ENCODE measurements at regions not wholly inside any gene's neighbourhood (a gene's known extent, or its start where the extent isn't known, plus 50 kb on each side); places are given as distances from the start of the nearest gene placed in this dataset.

DNA sequence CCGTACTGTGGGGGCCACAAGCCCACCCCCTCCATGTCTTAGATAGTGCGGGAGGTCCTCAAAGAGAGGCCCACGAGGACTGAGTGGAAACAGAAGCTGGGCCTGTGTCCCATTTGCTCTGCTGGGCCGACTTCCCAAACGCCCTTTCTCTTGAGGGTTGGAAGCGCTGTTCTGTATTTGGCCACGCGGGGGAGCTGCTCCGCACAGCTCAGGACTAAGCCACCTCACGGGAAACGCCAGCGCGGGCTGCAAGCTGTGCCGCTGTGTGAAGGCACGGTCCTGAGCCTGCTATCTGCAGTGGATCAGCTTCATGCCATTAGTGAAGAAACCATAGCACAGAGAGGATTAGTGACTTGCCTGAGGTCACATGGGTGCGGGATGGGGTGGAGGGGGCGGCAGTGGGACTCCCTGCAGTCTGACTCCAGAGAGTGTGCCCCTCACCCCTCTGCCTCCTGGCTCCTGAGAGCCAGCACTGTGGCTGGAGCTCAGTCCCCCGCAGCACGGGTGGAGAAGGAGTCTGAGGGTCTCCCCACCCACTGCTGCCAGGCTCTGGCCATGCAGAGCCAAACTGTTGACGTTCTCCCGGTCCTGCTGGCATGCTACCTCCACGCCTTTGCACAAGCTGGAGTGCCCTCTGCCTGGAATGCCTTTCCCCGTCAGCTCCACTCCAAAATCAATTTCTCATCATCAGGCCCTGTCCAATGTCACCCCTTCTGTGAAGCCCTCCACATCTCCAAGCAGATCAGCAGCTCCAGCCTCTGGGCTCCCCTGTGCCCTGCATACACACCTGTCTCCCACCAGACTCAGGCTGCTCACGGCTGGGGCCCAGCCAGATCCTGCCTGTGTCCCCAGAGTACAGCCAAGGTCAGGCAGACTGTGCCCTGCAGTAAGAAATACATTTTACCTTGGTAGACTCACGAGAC, 51.5 kb upstream of the LRRC32 start:
- peaks cover 0 to 2% (median 0%) of the 10 kb centered on the region in 8 donors for H3K9me3 Mint-ChIP-seq
- H3K27me3 ChIP-seq (ENCODE audit: insufficient read depth, low read length): no peaks in the 10 kb centered on the region
- no peak overlapping the region for H3K27ac Mint-ChIP-seq
- no peaks in the 10 kb centered on the region for H3K36me3 Mint-ChIP-seq
- H3K27ac ChIP-seq (ENCODE audit: low read depth, low read length): no peak overlapping the region
- peaks cover 6 to 13% of the 10 kb centered on the region in 2 donors for H3K27me3 Mint-ChIP-seq
- H3K4me1 Mint-ChIP-seq: peaks cover 5 to 10% (median 6%) of the 10 kb centered on the region in 4 donors
- CTCF ChIA-PET (ENCODE audit: partially characterized antibody): interaction anchor here (0.7 to 7.7 kb wide), 23 partner anchors 9 to 198 kb away, joined by 3 to 47 read pairs (median 4); no protein-coding TSS in a partner anchor
- H3K4me3 Mint-ChIP-seq: peak overlapping the region in 7 of 8 donors; percentile 26 to 65 (median 49)
- peak; percentile 43 to 57 (median 55) for DNase-seq
- POLR2A ChIA-PET (ENCODE audit: partially characterized antibody): interaction anchor here (1.1 kb wide), 1 partner anchor 77 kb away, joined by 3 read pairs; no protein-coding TSS in a partner anchor
- no peak overlapping the region for H3K4me3 ChIP-seq (ENCODE audit: low read length in 2 of 2)
- H3K9me3 ChIP-seq (ENCODE audit: control insufficient read depth in 1 of 2, low read length in 2 of 2): no peaks in the 10 kb centered on the region
- no peaks in the 10 kb centered on the region for H3K4me1 ChIP-seq (ENCODE audit: insufficient read depth, low read length)
- intact Hi-C loops (cut with micrococcal nuclease): loop anchor here (2.0 kb wide), 1 partner anchor 77 kb away; no protein-coding TSS in a partner anchor
- no peaks in the 10 kb centered on the region for H3K36me3 ChIP-seq (ENCODE audit: insufficient read depth, low read length)

DNA sequence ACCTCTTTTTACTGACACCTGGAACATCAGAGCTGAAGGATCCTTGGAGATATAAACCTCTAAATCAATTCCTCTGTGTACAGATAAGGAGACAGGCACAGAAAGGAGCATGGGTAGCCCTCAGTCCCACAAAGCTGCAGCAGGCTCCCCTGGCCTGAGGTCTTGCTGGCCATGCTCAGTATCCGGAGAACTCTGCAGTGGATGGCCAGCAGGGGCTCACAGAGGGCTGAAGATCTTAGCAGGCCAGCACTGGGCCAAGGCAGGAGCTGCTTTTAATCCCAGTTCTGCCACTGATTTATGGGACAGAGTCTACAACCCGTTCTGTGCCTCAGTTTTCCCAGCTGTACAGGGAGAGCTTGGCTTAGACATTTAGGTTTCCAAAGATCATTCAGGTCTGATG, 52.6 kb upstream of the LRRC32 start:
- POLR2A ChIA-PET (ENCODE audit: partially characterized antibody): no interaction called here
- intact Hi-C loops (cut with micrococcal nuclease): no loop called here
- H3K36me3 ChIP-seq (ENCODE audit: insufficient read depth, low read length): no peaks in the 10 kb centered on the region

DNA sequence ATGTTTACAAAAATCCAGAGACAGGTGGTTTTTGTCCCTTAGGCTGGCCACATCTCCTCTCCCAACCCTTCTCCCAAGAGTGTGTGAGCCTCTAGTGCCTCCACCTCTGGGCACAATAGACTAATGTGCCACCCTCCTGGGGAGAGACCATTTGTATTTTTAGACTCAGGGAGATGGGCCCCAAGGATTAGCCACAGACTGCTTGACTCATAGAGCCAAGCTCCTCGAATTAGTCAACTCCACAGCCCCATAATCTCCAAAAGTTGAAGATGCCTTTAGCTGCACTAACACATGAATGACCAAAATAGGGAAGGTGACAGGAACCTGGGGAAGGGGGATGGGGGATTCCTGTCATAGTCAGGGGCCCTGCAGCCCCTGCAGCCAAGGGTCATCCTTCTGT, 53.0 kb upstream of the LRRC32 start:
- no peaks in the 10 kb centered on the region for H3K36me3 ChIP-seq (ENCODE audit: insufficient read depth, low read length)
- no peaks in the 10 kb centered on the region for H3K9me3 ChIP-seq (ENCODE audit: control insufficient read depth in 1 of 2, low read length in 2 of 2)
- Mint-ChIP-seq H3K9me3 (peaks cover 0 to 2% (median 0%) of the 10 kb centered on the region in 8 donors), H3K27me3 (peaks cover 6 to 17% of the 10 kb centered on the region in 2 donors), H3K4me3 (no peak overlapping the region), H3K4me1 (peaks cover 5 to 10% (median 6%) of the 10 kb centered on the region in 4 donors), H3K27ac (no peak overlapping the region), H3K36me3 (no peaks in the 10 kb centered on the region)
- no peaks in the 10 kb centered on the region for H3K27me3 ChIP-seq (ENCODE audit: insufficient read depth, low read length)
- ChIA-PET POLR2A (ENCODE audit: partially characterized antibody) (no interaction called here), CTCF (ENCODE audit: partially characterized antibody) (interaction anchor here (1.0 to 7.7 kb wide), 6 partner anchors 8 to 196 kb away, joined by 3 to 47 read pairs (median 10); no protein-coding TSS in a partner anchor)
- no peak overlapping the region for H3K4me3 ChIP-seq (ENCODE audit: low read length in 2 of 2)
- no peak overlapping the region for H3K27ac ChIP-seq (ENCODE audit: low read depth, low read length)
- H3K4me1 ChIP-seq (ENCODE audit: insufficient read depth, low read length): no peaks in the 10 kb centered on the region
- no peak for DNase-seq
- intact Hi-C loops (cut with micrococcal nuclease): no loop called here

More for the DNA sequence above, 52.6 kb upstream of the LRRC32 start:
- Mint-ChIP-seq H3K27ac (no peak overlapping the region), H3K27me3 (peaks cover 6 to 17% of the 10 kb centered on the region in 2 donors), H3K9me3 (peaks cover 0 to 2% (median 0%) of the 10 kb centered on the region in 8 donors), H3K4me3 (no peak overlapping the region), H3K4me1 (peaks cover 5 to 10% (median 6%) of the 10 kb centered on the region in 4 donors), H3K36me3 (no peaks in the 10 kb centered on the region)
- CTCF ChIA-PET (ENCODE audit: partially characterized antibody): interaction anchor here (1.0 to 7.7 kb wide), 7 partner anchors 8 to 196 kb away, joined by 3 to 47 read pairs (median 4); no protein-coding TSS in a partner anchor
- H3K27me3 ChIP-seq (ENCODE audit: insufficient read depth, low read length): no peaks in the 10 kb centered on the region
- H3K4me1 ChIP-seq (ENCODE audit: insufficient read depth, low read length): no peaks in the 10 kb centered on the region
- H3K27ac ChIP-seq (ENCODE audit: low read depth, low read length): no peak overlapping the region
- H3K9me3 ChIP-seq (ENCODE audit: control insufficient read depth in 1 of 2, low read length in 2 of 2): no peaks in the 10 kb centered on the region
- no peak for DNase-seq
- no peak overlapping the region for H3K4me3 ChIP-seq (ENCODE audit: low read length in 2 of 2)

DNA sequence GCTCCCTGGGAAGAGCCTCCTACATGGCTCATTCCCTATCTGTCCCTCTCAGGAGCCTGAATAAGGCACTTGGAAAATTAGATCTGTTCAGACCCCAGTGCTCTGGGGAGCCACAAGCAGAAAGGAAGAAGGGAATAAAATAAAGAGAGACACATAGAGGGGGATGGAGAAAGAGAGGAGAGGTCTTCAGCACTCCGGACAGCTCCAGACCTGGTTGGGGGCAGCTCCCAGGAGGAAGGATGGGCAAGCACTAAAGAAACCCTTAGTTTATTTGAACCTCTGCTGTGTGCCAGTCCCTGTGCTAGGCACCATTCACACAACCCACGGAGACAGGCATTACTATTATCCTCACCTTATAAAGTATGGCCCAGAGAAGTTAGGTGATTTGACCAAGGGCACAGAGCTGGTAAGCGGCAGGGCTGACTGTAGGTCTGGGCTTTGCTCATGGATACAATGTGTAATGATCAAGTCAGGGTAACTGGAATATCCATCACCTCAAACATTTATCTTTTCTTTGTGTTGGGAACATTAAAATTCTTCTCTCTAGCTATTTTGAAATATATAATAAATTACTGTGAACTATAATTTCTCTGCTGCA, 53.7 kb upstream of the LRRC32 start:
- intact Hi-C loops (cut with micrococcal nuclease): no loop called here
- Histone ChIP-seq H3K36me3 (ENCODE audit: insufficient read depth, low read length) (no peaks in the 10 kb centered on the region), H3K27me3 (ENCODE audit: insufficient read depth, low read length) (no peaks in the 10 kb centered on the region), H3K27ac (ENCODE audit: low read depth, low read length) (no peak overlapping the region), H3K4me3 (ENCODE audit: low read length in 2 of 2) (no peak overlapping the region), H3K9me3 (ENCODE audit: control insufficient read depth in 1 of 2, low read length in 2 of 2) (no peaks in the 10 kb centered on the region), H3K4me1 (ENCODE audit: insufficient read depth, low read length) (no peaks in the 10 kb centered on the region)
- Mint-ChIP-seq H3K4me1 (peaks cover 5 to 10% (median 6%) of the 10 kb centered on the region in 4 donors), H3K9me3 (peaks cover 0 to 2% (median 0%) of the 10 kb centered on the region in 8 donors), H3K27me3 (peaks cover 6 to 17% of the 10 kb centered on the region in 2 donors), H3K4me3 (no peak overlapping the region), H3K27ac (no peak overlapping the region), H3K36me3 (no peaks in the 10 kb centered on the region)
- DNase-seq: no peak
- ChIA-PET CTCF (ENCODE audit: partially characterized antibody) (interaction anchor here (1.1 to 7.7 kb wide), 2 partner anchors 10 to 76 kb away, joined by 3 to 47 read pairs; no protein-coding TSS in a partner anchor), POLR2A (ENCODE audit: partially characterized antibody) (no interaction called here)

DNA sequence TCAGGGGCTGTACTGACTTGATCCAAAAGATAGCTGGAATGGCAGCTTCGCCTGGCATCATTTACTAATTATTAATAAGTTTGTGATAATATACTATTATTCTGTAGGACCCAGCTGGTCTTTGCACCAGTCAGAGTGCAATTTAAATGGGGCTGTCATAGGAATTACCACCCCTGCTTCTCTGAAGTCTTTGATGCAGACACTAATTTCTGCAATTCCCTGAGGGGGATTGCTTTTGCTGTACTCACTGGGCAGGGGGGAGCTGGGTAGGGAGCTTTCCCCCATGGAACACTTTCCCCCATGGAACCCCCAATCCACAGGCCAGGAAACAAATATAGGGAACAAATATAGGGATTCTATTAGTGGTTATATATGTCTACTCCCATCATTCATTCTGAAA, 54.9 kb upstream of the TSKU start:
- Mint-ChIP-seq H3K9me3 (peaks cover 0 to 1% (median 0%) of the 10 kb centered on the region in 8 donors), H3K27me3 (peaks cover 4 to 9% of the 10 kb centered on the region in 2 donors), H3K36me3 (no peaks in the 10 kb centered on the region), H3K4me1 (no peaks in the 10 kb centered on the region), H3K27ac (no peak overlapping the region), H3K4me3 (no peak overlapping the region)
- Histone ChIP-seq H3K4me1 (ENCODE audit: insufficient read depth, low read length) (no peaks in the 10 kb centered on the region), H3K27me3 (ENCODE audit: insufficient read depth, low read length) (no peaks in the 10 kb centered on the region), H3K9me3 (ENCODE audit: control insufficient read depth in 1 of 2, low read length in 2 of 2) (no peaks in the 10 kb centered on the region), H3K27ac (ENCODE audit: low read depth, low read length) (no peak overlapping the region), H3K4me3 (ENCODE audit: low read length in 2 of 2) (no peak overlapping the region), H3K36me3 (ENCODE audit: insufficient read depth, low read length) (no peaks in the 10 kb centered on the region)
- CTCF ChIA-PET (ENCODE audit: partially characterized antibody): interaction anchor here (7.7 kb wide), 1 partner anchor 72 kb away, joined by 47 read pairs; no protein-coding TSS in a partner anchor
- POLR2A ChIA-PET (ENCODE audit: partially characterized antibody): no interaction called here
- no peak for DNase-seq
- intact Hi-C loops (cut with micrococcal nuclease): no loop called here

DNA sequence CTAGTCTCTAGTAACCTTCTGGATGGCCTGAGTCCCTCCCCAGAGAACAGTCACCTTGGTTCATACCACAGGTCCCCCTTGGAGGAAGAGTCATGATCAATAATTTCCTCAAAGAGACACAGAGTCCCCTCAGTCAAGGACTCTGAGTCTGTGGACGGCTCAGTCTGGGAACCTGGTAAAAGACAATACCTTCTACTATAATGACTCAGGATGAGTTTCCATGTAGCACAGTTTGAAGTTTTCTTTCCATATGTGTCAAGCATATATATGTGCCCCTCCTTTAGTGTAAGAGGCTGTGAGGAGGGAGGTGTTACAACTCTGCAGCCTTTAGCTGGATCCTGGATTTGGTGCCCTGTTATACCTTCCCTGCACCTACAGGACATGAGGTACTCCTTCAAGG, 54.4 kb upstream of the TSKU start:
- ChIA-PET POLR2A (ENCODE audit: partially characterized antibody) (no interaction called here), CTCF (ENCODE audit: partially characterized antibody) (no interaction called here)
- Mint-ChIP-seq H3K4me1 (no peaks in the 10 kb centered on the region), H3K9me3 (peaks cover 0 to 1% (median 0%) of the 10 kb centered on the region in 8 donors), H3K27me3 (peaks cover 4 to 9% of the 10 kb centered on the region in 2 donors), H3K4me3 (no peak overlapping the region), H3K36me3 (no peaks in the 10 kb centered on the region), H3K27ac (no peak overlapping the region)
- no peak for DNase-seq
- H3K36me3 ChIP-seq (ENCODE audit: insufficient read depth, low read length): no peaks in the 10 kb centered on the region
- H3K4me3 ChIP-seq (ENCODE audit: low read length in 2 of 2): no peak overlapping the region
- H3K27ac ChIP-seq (ENCODE audit: low read depth, low read length): no peak overlapping the region
- no peaks in the 10 kb centered on the region for H3K4me1 ChIP-seq (ENCODE audit: insufficient read depth, low read length)
- intact Hi-C loops (cut with micrococcal nuclease): no loop called here
- no peaks in the 10 kb centered on the region for H3K9me3 ChIP-seq (ENCODE audit: control insufficient read depth in 1 of 2, low read length in 2 of 2)
- no peaks in the 10 kb centered on the region for H3K27me3 ChIP-seq (ENCODE audit: insufficient read depth, low read length)

DNA sequence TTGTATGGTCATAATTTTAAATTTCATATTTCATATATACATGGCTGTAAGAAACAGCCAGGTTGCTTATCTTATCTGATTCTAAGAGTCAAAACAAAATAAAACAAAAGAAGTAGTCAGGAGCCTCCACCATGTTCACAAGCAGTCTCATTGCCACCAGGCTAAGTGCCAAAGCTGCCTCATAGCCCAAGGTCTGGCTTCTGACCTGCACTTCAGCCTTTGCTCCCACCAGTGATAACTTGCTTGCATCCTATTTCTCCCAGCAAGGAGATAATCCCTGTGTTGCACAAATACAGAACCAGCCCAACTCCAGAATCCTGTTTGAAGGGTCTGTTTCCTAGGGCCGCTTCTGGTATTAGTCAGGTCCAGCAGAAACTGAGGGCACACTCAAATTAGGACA, 53.9 kb upstream of the TSKU start:
- Histone ChIP-seq H3K9me3 (ENCODE audit: control insufficient read depth in 1 of 2, low read length in 2 of 2) (no peaks in the 10 kb centered on the region), H3K36me3 (ENCODE audit: insufficient read depth, low read length) (no peaks in the 10 kb centered on the region), H3K4me3 (ENCODE audit: low read length in 2 of 2) (no peak overlapping the region), H3K27me3 (ENCODE audit: insufficient read depth, low read length) (no peaks in the 10 kb centered on the region), H3K27ac (ENCODE audit: low read depth, low read length) (no peak overlapping the region), H3K4me1 (ENCODE audit: insufficient read depth, low read length) (no peaks in the 10 kb centered on the region)
- Mint-ChIP-seq H3K4me3 (no peak overlapping the region), H3K9me3 (peaks cover 0 to 1% (median 0%) of the 10 kb centered on the region in 8 donors), H3K4me1 (no peaks in the 10 kb centered on the region), H3K27ac (no peak overlapping the region), H3K27me3 (peaks cover 4 to 9% of the 10 kb centered on the region in 2 donors), H3K36me3 (no peaks in the 10 kb centered on the region)
- no peak for DNase-seq
- intact Hi-C loops (cut with micrococcal nuclease): no loop called here
- POLR2A ChIA-PET (ENCODE audit: partially characterized antibody): no interaction called here
- CTCF ChIA-PET (ENCODE audit: partially characterized antibody): no interaction called here
